ENCODE measurements at regions not wholly inside any gene's neighbourhood (a gene's known extent, or its start where the extent isn't known, plus 50 kb on each side); places are given as distances from the start of the nearest gene placed in this dataset.
"Not testable (repeated sequence)": the region's sequence is repeated elsewhere in the genome, so short reads cannot be mapped to it uniquely, and the experiment has no call there.

GRCh38 chr13:18322821-18323220 is 858.8 kb downstream of the TUBA3C start:
- H3K4me1 ChIP-seq; H3K4me3 ChIP-seq; DNase-seq (ENCODE audit: low spot score in 2 of 2); H3K36me3 ChIP-seq; H3K27me3 ChIP-seq; intact Hi-C loops (cut with DNase I; ENCODE audit: low total_unique reads); H3K27ac ChIP-seq; H3K9me3 ChIP-seq: not testable (repeated sequence)

GRCh38 chr13:18319653-18320052 is 862.0 kb downstream of the TUBA3C start:
- H3K4me3 ChIP-seq; intact Hi-C loops (cut with DNase I; ENCODE audit: low total_unique reads); H3K4me1 ChIP-seq; H3K9me3 ChIP-seq; H3K36me3 ChIP-seq; H3K27ac ChIP-seq; H3K27me3 ChIP-seq; DNase-seq (ENCODE audit: low spot score in 2 of 2): not testable (repeated sequence)

GRCh38 chr13:18303240-18303813 is 878.3 kb downstream of the TUBA3C start:
- H3K27me3 ChIP-seq; H3K4me1 ChIP-seq; intact Hi-C loops (cut with DNase I; ENCODE audit: low total_unique reads); H3K27ac ChIP-seq; H3K4me3 ChIP-seq; DNase-seq (ENCODE audit: low spot score in 2 of 2); H3K36me3 ChIP-seq; H3K9me3 ChIP-seq: not testable (repeated sequence)

- H3K27me3 ChIP-seq; H3K36me3 ChIP-seq; H3K4me3 ChIP-seq; H3K27ac ChIP-seq; H3K9me3 ChIP-seq; intact Hi-C loops (cut with DNase I; ENCODE audit: low total_unique reads); H3K4me1 ChIP-seq; DNase-seq (ENCODE audit: low spot score in 2 of 2): not testable (repeated sequence)
These were observed 880.7 kb downstream of the TUBA3C start for GRCh38 chr13:18300968-18301367.

- DNase-seq (ENCODE audit: low spot score in 2 of 2); intact Hi-C loops (cut with DNase I; ENCODE audit: low total_unique reads); H3K36me3 ChIP-seq: not testable (repeated sequence)
These were observed 884.3 kb downstream of the TUBA3C start for GRCh38 chr13:18297359-18297758.

GRCh38 chr13:18296617-18297016 is 885.0 kb downstream of the TUBA3C start:
- intact Hi-C loops (cut with DNase I; ENCODE audit: low total_unique reads); H3K27me3 ChIP-seq; DNase-seq (ENCODE audit: low spot score in 2 of 2); H3K9me3 ChIP-seq; H3K36me3 ChIP-seq; H3K27ac ChIP-seq; H3K4me1 ChIP-seq; H3K4me3 ChIP-seq: not testable (repeated sequence)

More at GRCh38 chr13:18297359-18297758, 884.3 kb downstream of the TUBA3C start:
- not testable (repeated sequence) for H3K9me3 ChIP-seq, H3K27me3 ChIP-seq, H3K4me1 ChIP-seq, H3K27ac ChIP-seq, H3K4me3 ChIP-seq

- H3K9me3 ChIP-seq; intact Hi-C loops (cut with DNase I; ENCODE audit: low total_unique reads); H3K27ac ChIP-seq; H3K4me1 ChIP-seq; H3K27me3 ChIP-seq; DNase-seq (ENCODE audit: low spot score in 2 of 2); H3K36me3 ChIP-seq; H3K4me3 ChIP-seq: not testable (repeated sequence)
These were observed 887.3 kb downstream of the TUBA3C start for GRCh38 chr13:18294311-18294710.

- intact Hi-C loops (cut with DNase I; ENCODE audit: low total_unique reads); H3K4me3 ChIP-seq; H3K27ac ChIP-seq; H3K36me3 ChIP-seq; DNase-seq (ENCODE audit: low spot score in 2 of 2); H3K4me1 ChIP-seq; H3K9me3 ChIP-seq; H3K27me3 ChIP-seq: not testable (repeated sequence)
These were observed 894.8 kb downstream of the TUBA3C start for GRCh38 chr13:18286848-18287247.

- H3K27ac ChIP-seq; H3K9me3 ChIP-seq; intact Hi-C loops (cut with DNase I; ENCODE audit: low total_unique reads); DNase-seq (ENCODE audit: low spot score in 2 of 2); H3K27me3 ChIP-seq; H3K4me3 ChIP-seq; H3K36me3 ChIP-seq; H3K4me1 ChIP-seq: not testable (repeated sequence)
These were observed 896.0 kb downstream of the TUBA3C start for GRCh38 chr13:18285663-18286062.

- H3K27me3 ChIP-seq; DNase-seq (ENCODE audit: low spot score in 2 of 2); H3K4me3 ChIP-seq; H3K4me1 ChIP-seq; H3K27ac ChIP-seq; H3K9me3 ChIP-seq; intact Hi-C loops (cut with DNase I; ENCODE audit: low total_unique reads); H3K36me3 ChIP-seq: not testable (repeated sequence)
These were observed 897.6 kb downstream of the TUBA3C start for GRCh38 chr13:18284040-18284439.

GRCh38 chr13:18281829-18282597 is 899.6 kb downstream of the TUBA3C start:
- H3K27me3 ChIP-seq; intact Hi-C loops (cut with DNase I; ENCODE audit: low total_unique reads); H3K4me1 ChIP-seq; H3K4me3 ChIP-seq; H3K36me3 ChIP-seq; H3K9me3 ChIP-seq; DNase-seq (ENCODE audit: low spot score in 2 of 2); H3K27ac ChIP-seq: not testable (repeated sequence)

GRCh38 chr13:18280904-18281828 is 900.5 kb downstream of the TUBA3C start:
- H3K27me3 ChIP-seq; intact Hi-C loops (cut with DNase I; ENCODE audit: low total_unique reads); H3K27ac ChIP-seq; DNase-seq (ENCODE audit: low spot score in 2 of 2); H3K36me3 ChIP-seq; H3K4me1 ChIP-seq; H3K9me3 ChIP-seq; H3K4me3 ChIP-seq: not testable (repeated sequence)

GRCh38 chr13:18279971-18280370 is 901.7 kb downstream of the TUBA3C start:
- not testable (repeated sequence) for H3K27me3 ChIP-seq, H3K4me3 ChIP-seq

More at GRCh38 chr13:18279971-18280370, 901.7 kb downstream of the TUBA3C start:
- H3K9me3 ChIP-seq; H3K36me3 ChIP-seq; H3K27ac ChIP-seq; H3K4me1 ChIP-seq; DNase-seq (ENCODE audit: low spot score in 2 of 2); intact Hi-C loops (cut with DNase I; ENCODE audit: low total_unique reads): not testable (repeated sequence)

Data from breast epithelium (tissue), 4 donors.